ENCODE measurements at regions not wholly inside any gene's neighbourhood (a gene's known extent, or its start where the extent isn't known, plus 50 kb on each side); places are given as distances from the start of the nearest gene placed in this dataset.

- intact Hi-C loops (cut with DNase I; ENCODE audit: low total_unique reads) = no loop called here
- TF ChIP-seq CTCF (IDR thresholded peaks at IDR 0.05) = no peak
- Histone ChIP-seq H3K36me3 (no peaks in the 10 kb centered on the region), H3K4me1 (no peaks in the 10 kb centered on the region), H3K27ac (no peak overlapping the region), H3K27me3 (no peaks in the 10 kb centered on the region), H3K9me3 (peaks cover 0 to 11% (median 0%) of the 10 kb centered on the region in 3 donors), H3K4me3 (no peak overlapping the region)
- DNase-seq = no peak
Measured at GRCh38 chr6:87860902-87861301, 158.9 kb upstream of the AKIRIN2 start.

- Histone ChIP-seq H3K27ac (no peak overlapping the region), H3K36me3 (no peaks in the 10 kb centered on the region), H3K4me1 (no peaks in the 10 kb centered on the region), H3K9me3 (peaks cover 0 to 11% (median 0%) of the 10 kb centered on the region in 3 donors), H3K4me3 (no peak overlapping the region), H3K27me3 (no peaks in the 10 kb centered on the region)
- DNase-seq = no peak
- no peak for TF ChIP-seq CTCF (IDR thresholded peaks at IDR 0.05)
- intact Hi-C loops (cut with DNase I; ENCODE audit: low total_unique reads) = no loop called here
Measured at GRCh38 chr6:87858440-87858839, 156.4 kb upstream of the AKIRIN2 start.

- TF ChIP-seq CTCF (IDR thresholded peaks at IDR 0.05) = no peak
- intact Hi-C loops (cut with DNase I; ENCODE audit: low total_unique reads) = no loop called here
Measured at GRCh38 chr6:87851674-87852299, 149.8 kb upstream of the AKIRIN2 start.

GRCh38 chr6:87848616-87849015, 146.6 kb upstream of the AKIRIN2 start:
- no peak for TF ChIP-seq CTCF (IDR thresholded peaks at IDR 0.05)
- H3K4me1 ChIP-seq = peaks cover 0 to 7% (median 2%) of the 10 kb centered on the region in 4 donors
- DNase-seq = no peak
- H3K4me3 ChIP-seq = no peak overlapping the region
- H3K9me3 ChIP-seq = no peaks in the 10 kb centered on the region
- no peak overlapping the region for H3K27ac ChIP-seq
- H3K36me3 ChIP-seq = no peaks in the 10 kb centered on the region
- intact Hi-C loops (cut with DNase I; ENCODE audit: low total_unique reads) = no loop called here
- no peaks in the 10 kb centered on the region for H3K27me3 ChIP-seq

More at GRCh38 chr6:87851674-87852299, 149.8 kb upstream of the AKIRIN2 start:
- DNase-seq = no peak
- Histone ChIP-seq H3K4me1 (peaks cover 0 to 7% (median 2%) of the 10 kb centered on the region in 4 donors), H3K27ac (no peak overlapping the region), H3K36me3 (no peaks in the 10 kb centered on the region), H3K4me3 (no peak overlapping the region), H3K27me3 (no peaks in the 10 kb centered on the region), H3K9me3 (no peaks in the 10 kb centered on the region)

GRCh38 chr6:87847830-87848210, 145.8 kb upstream of the AKIRIN2 start:
- no peak for TF ChIP-seq CTCF (IDR thresholded peaks at IDR 0.05)
- intact Hi-C loops (cut with DNase I; ENCODE audit: low total_unique reads) = no loop called here
- Histone ChIP-seq H3K36me3 (no peaks in the 10 kb centered on the region), H3K27ac (no peak overlapping the region), H3K27me3 (no peaks in the 10 kb centered on the region), H3K9me3 (no peaks in the 10 kb centered on the region), H3K4me3 (no peak overlapping the region), H3K4me1 (peaks cover 0 to 7% (median 2%) of the 10 kb centered on the region in 4 donors)
- no peak for DNase-seq
